GM11168 (cell line): ENCODE measurements at regions not wholly inside any gene's neighbourhood (a gene's known extent, or its start where the extent isn't known, plus 50 kb on each side); places are given as distances from the start of the nearest gene placed in this dataset.
"Not testable (repeated sequence)": the region's sequence is repeated elsewhere in the genome, so short reads cannot be mapped to it uniquely, and the experiment has no call there.

Experiments used
- in situ Hi-C: fragments of 300-500 bp; cut with MboI; formaldehyde crosslinking; loops from one replicate; pipeline ENCODE4 v1.12.0; 2022; ENCODE audit warnings: low sequenced_read_pairs; ENCODE audit not compliant: unreplicated experiment

DNA sequence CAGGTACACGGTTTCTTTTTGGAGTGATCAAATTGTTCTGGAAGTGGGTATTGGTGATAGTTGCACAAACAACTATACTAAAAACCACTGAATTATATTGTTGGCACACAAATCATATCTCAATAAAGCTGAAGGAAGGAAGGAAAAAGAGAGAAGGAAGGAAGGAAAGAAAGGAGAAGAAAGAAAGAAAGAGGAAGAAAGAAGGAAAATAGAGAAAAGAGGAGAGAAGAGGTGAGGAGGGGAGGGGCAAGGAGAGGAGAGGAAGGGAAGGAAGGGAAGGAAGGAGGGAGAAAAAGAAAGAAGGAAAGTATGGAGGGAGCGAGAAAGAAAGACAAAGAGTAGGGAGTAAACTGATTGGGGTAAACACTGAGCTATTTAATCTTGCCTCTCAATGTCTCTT, 77.9 kb upstream of the TSC22D2 start:
- in situ Hi-C loops = no loop called here

DNA sequence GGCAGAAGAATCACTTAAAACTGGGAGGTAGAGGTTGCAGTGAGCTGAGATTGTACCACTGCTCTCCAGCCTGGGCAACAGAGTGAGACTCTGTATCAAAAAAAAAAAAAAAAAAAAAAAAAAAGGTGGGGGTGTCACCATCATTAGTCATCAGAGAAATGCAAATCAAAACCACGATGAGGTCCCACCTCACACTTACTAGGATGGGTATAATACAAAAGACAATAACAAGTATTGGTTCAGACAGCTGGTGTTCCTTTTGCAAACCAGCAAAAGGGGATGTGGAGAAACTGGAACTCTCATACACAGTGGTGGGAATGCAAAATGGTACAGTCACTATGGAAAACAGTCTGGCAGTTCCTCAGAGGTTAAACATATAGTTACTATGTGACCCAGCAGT, 78.7 kb upstream of the TSC22D2 start:
- in situ Hi-C loops = no loop called here

DNA sequence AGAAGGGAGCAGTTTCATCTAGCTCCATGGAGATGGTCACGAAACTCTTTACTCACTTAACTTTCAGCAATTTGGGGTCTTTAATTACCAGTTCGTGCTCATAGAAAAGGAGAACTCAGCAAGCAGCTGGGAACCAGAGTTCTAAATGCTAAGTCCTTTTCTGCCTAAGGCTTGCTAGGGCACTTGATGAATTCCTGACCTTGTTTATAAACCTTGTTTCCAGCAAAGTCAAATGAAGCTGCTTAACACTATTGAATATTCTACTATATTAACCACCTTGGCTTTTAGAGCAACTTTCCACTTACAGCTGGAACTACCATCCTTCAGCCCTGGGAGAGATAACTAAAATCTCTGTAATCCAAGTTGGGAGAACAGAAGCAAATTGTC, 79.5 kb upstream of the TSC22D2 start:
- in situ Hi-C loops = no loop called here

DNA sequence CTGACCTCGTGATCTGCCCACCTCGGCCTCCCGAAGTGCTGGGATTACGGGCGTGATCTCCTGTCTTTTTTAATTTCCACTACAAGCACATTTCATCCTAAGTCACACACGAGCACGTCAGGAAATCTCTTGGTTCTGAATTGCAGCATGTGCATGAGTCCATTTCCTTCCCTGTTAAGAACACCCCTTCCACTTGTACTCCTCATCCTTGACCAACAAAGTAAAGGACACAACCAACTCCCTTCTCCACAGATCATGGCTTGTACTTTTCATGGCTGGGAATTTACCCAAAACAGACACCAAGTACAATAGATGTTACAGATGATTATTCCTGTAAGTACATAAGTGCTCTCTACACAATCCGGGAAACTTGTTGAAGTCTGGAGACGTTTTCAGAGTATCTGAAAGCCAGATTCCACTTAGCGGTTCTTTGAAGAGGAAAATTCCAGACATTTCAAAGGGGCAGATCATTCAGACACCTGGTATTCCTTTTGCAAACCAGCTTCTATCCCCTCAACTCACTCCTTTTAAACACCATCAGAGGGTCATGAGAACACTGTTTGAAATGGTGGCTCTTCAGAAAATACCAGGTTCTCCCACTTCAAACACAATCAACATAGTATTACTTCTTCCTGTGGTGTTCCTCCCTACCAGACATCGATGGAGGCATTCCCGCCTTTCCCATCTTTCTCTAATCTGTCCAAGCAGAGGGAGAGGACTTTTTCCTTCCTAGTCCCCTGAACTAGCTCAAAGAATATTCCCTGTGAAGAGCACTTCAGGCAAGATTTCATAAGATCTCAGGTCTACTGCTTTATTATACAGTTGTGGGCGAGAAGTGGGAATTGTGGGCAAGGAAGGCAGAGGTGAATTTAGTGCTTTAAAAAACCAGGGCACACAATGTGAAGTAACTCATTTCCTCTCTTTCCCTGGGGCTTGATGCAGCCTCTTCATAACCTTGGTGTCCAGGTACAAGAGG, 80.1 kb upstream of the TSC22D2 start:
- in situ Hi-C loops = no loop called here

DNA sequence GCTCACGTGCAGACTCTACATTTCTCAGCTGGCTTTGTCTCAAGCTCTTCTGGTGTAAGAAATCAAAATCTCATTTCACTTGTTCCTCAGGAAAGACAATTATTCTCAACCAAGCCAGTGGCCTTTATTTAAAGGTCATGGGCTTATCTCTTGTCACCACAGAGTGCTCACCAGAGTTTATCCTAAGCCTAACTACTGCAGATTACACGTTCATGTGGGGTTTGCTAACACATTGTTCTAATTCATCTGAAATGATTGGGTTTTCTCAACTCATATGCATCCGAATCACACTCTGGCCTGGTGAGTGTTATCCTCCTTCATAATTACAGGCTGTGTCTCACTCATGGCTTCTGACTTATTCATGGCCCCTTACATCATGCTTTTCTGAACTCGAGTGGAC, 83.3 kb upstream of the TSC22D2 start:
- in situ Hi-C loops = no loop called here

DNA sequence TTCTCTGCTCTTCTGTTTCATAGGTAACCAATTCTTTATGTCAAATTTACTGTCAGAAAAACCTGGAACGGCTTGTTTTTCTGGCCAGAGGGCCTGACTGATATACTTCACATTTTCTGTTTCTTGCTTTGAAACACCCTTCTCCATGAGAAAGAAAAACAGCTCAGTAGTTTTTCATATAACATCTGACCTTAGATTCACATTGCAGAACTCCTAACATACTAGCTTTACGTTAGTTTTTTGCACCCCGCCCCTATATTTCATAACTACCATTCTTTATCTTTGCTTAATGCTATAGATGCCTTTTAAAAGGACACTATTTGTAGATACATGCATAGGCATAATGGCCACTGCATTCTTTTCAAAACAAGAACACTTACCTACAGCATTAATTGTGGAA, 83.9 kb upstream of the TSC22D2 start:
- in situ Hi-C loops = no loop called here

DNA sequence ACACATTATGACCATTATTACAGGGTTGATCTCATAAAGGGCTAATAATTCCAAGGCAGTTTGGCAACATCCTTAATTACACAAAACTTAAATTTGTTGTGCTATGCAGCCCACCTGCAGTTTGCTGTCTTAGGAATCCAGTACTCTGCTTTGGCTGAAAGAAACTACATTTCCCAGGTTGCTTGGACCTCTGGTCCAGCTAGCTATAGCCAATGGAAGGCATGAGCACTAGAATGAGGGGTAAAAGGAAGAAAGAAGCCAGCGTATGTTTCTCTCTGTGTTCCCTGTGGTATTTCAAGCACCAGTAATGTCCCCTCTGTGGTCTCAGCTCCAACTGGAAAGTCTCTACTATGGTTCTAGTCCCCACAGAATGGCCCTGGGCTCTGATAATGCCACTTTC, 84.3 kb upstream of the TSC22D2 start:
- in situ Hi-C loops = no loop called here

DNA sequence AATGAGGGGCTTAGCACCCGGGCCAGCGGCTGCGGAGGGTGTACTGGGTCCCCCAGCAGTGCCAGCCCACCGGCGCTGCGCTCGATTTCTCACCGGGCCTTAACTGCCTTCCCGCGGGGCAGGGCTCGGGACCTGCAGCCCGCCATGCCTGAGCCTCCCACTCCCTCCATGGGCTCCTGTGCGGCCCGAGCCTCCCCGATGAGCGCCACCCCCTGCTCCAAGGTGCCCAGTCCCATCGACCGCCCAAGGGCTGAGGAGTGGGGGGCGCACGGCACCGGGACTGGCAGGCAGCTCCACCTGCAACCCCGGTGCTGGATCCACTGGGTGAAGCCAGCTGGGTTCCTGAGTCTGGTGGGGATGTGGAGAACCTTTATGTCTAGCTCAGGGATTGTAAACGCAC, 85.0 kb upstream of the TSC22D2 start:
- in situ Hi-C loops = not testable (repeated sequence)

DNA sequence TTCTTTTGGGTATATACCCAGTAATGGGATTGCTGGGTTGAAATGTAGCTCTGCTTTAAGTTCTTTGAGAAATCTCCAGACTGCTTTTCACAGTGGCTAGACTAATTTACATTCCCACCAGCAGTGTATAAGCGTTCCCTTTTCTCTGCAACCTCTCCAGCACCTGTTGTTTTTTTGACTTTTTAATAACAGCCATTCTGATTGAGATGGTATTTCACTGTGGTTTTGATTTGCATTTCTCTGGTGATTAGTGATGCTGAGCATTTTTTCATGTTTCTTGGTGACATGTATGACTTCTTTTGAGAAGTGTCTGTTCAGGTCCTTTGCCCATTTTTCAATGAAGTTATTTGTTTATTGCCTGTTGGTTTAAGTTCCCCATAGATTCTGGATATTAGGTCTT, 87.1 kb upstream of the TSC22D2 start:
- in situ Hi-C loops = not testable (repeated sequence)

DNA sequence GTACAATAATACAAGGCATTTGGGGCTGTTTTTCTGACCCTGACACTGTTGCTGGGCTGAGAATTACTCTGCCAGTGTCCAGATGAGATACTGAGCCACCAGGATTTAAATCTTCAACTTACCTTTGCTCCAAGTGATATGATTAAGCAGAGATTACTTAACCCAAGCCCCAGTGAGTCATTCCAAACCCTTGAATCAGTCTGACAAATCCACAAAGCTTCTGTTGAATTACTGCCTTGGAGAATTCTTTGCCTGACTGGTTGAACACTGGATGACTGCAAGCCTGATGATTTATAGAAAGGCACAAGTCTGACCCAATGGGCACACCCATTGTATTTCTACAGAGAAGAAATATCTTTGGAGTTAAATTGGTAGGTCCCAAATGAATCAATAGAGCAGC, 88.2 kb upstream of the TSC22D2 start:
- in situ Hi-C loops = no loop called here

DNA sequence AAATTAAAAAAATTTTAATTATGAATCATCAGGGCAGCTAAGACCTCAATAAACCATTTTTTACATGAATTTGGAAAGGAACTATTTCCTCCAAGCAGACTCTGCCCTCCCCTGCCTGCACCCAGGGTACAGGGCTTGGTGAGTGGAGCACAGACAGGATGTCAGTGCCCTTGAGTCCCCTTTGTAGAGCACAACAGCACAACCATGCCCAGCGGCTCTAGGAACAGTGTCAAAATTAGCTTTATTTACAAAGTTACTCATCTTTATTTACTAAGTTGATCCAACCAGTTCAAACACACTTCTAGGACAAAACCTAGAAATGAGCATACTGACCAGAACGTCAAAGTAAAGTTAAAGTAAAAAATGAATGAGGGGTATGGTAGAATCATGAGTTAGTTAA, 90.6 kb upstream of the TSC22D2 start:
- in situ Hi-C loops = no loop called here

DNA sequence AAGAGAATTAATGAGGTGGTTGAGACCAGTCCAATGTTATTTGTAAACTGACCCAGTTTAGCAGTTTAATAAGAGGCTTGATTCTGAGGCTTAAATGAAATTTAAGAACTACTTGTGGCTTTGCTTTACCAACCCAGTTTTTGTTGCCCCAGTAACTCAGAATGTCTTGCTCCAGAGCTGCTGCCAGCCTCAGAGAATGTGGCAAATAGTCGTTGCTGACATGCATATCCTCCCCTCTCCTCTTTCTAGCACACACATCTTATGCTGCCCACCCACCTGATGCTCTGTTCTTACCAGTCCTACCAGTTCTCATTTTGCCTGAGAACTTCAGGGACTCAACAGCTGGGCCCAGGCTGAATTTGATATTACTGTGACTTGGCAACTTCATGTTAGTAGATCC, 92.4 kb upstream of the TSC22D2 start:
- in situ Hi-C loops = no loop called here

DNA sequence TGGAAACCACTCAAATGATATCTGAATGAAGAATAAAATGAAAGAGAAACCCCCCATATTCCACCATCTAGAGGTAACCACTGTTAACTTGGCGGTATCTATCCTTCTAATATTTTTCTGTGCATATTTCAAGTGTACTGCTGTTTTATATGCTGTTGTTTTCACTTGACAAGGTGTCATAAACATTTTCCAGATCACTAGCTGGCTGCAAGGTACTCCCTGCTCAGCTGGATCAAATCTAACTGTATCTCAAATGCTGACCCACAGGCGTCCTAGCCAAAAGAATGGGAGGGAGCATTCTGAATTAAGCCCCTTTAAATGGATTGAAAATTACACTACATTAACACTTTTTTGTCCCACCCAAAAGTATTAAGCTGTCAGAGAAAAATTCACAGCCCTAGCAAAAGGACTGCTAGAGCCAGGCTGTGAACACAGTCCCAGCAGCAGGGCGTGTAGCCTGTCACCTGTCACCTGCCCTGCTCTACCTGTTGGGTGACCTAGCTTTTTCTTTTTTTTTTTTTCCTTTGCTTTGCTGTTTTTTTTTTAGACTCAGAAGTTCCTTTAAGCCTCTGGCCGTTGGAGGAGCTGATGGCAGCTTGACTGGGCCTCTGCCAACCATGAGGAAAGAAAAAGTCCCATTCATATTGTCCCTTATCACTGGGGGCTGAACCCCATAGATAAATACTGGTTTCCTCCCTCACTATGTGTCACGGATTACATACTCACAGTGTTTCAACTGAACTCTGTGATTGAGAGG, 93.7 kb upstream of the TSC22D2 start:
- in situ Hi-C loops = no loop called here

DNA sequence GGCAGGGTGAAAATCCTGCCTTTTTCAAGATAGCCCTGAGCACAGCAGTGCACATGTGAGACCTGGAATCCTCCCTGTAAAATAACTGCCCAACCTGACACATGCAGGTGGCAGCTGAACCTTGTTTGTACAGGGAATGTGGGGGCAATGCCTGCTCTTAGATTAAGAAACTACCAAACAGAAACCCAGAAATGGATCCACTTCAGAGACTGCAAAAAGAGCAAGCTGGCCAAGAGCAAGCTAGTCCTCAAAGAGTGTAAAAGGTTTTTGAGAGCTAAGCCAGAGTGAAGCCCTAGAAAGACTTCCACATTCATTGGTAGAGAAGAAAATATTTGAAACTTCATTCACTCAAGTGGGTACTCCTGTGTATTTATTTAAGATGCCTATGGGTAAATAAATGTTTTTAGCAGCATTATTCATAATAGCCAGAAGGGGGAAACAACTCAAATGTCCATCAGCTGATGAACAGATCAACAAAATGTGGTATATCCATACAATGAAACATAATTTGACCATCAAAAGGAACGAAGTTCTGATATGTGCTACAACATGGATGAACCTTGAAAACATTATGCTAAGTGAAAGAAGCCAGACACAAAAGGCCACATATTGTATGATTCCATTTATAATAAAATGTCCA, 96.0 kb upstream of the TSC22D2 start:
- in situ Hi-C loops = no loop called here

DNA sequence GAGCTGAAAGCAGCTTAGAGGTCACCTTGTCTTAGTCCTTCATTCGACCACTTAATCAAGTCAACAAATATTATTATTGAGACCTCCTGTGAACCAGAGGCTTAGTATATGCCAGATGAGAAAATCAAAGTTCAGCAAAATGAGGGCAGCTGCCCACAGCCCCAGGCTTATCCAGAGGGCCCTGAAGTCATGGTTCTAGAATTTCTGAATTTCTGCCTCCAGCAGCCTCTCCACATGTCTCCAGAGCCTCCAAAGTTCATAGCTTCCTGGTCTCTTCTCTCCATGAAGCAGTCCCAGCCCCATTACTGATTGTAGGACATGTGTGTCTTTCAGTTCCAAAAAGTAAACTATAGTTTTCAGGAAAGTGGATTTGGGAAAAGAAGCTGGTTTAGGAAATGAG, 96.9 kb upstream of the TSC22D2 start:
- in situ Hi-C loops = no loop called here

DNA sequence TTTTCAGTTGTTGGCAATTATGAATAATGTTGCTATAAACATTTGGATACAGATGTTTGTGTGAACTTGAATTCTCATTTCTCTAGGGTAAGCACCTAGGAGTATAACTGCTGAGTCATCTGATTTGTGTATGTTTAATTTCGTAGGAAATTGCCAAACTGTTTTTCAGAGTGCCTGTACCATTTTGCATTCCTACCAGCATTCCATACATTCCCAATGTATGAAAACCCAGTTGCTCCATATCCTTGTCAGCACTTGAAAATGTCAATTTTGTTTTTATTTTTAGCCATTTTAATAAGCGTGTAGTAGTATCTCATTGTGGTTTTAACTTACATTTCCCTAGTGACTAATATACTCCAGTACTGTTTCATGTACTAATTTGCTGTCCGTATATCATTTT, 98.5 kb upstream of the TSC22D2 start:
- in situ Hi-C loops = no loop called here

DNA sequence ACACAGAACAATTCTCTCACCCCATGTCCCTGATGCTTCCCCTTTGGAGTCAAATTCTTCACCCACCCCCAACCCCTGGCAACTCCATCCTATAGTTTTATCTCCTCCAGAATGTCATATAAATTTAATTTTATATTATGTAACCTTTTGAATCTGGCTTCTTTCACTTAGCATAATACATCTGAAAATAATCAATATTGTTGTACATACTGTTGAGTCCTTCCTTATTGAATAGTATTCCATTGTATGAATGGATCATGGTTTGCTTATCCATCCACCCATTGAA, 98.9 kb upstream of the TSC22D2 start:
- in situ Hi-C loops = no loop called here

DNA sequence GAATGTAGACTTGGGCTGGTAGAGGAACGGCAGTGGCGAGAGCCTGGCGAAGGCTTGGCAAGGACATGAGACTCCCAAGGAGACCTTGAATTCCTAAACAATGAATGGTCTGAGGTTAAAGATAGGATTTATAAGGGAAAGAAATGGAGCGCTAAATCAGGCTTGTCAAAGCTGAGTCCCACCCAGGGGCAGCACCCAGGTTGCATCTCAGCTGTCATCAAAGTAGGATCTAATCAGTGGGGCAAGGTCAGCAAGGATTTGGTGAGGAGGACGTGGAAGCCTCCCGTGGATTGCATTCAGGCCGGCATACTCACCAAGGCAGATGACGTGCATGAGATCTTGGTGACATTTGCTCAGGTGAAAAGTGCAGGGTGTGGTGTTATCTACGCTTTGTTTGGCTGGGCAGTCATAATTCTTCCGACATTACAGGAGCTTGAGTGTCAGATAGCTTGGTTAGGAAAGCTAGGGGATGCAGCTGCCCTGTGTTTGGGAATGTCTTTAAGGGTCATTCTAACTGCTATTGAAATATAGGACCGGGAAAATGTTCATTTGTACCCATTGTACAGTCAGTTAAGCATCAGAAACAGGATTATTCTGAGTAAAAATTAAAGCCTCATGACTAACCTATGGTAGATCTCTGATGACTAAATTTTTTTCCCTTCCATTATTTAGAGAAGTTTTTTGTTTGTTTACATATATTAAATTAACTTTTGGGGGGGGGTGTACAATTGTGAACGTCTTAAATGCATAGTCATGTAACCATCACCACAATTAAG, 99.4 kb upstream of the TSC22D2 start:
- in situ Hi-C loops = no loop called here

DNA sequence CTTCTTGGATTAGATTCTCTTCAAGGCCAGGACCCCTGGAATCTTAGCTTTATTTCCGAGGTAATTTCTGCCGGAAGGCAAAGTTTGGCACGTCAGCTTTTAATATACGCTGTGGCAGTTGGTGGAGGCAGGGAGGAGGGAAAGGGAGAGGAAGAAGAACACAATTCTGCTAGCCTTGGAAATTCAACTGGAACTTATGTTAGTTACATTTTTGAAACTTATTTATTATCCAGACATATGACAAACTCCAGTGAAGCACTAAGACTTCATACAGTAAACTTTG, 100.1 kb upstream of the TSC22D2 start:
- in situ Hi-C loops = no loop called here

DNA sequence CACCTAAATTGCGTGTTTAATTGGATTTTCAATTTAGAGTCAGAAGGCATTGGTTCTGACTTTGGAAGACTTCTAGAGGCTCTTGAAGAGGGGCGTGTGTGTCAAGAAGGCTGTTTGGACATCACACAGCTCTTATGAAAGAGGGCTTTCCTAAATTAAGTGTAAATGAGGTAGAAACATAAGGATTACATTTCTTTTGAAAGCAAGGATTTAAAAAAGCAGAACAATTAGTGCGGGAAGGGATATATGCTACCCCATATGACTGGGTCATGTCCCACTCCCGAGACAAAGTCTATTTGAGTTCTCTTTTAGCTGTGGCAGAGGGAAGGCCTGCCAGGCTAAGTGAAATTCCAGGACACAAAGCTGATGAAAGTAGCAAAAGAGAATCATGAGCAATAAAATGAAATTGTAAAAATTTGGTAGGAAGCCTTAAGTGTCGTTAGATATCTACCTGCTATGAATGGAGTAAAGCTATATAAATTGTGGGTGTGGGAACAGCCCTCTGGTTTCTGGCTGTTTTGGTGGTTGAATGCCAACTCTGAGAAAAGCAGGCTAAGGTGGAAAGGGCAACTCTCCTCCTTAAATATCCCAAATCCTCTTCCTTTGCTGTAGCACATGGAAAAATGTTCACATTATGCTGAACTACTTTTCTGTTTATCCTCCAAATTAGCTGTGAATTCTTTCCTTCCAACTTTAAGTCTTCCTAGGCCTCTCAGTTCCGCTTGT, 100.6 kb upstream of the TSC22D2 start:
- in situ Hi-C loops = no loop called here
